ENCODE measurements at regions not wholly inside any gene's neighbourhood (a gene's known extent, or its start where the extent isn't known, plus 50 kb on each side); places are given as distances from the start of the nearest gene placed in this dataset.
"Not testable (repeated sequence)": the region's sequence is repeated elsewhere in the genome, so short reads cannot be mapped to it uniquely, and the experiment has no call there.

GRCh38 chr1:88612773-88613172 is 71.3 kb upstream of the PKN2 start:
- no peak for TF ChIP-seq POLR2AphosphoS5 (IDR thresholded peaks at IDR 0.05)
- no peak for TF ChIP-seq CTCF (IDR thresholded peaks at IDR 0.05 in 8 of 11, conservative IDR thresholded peaks at IDR 0.05 in 3 of 11)
- no peak for TF ChIP-seq POLR2A (IDR thresholded peaks at IDR 0.05)
- DNase-seq, result no peak
- Histone ChIP-seq H3K4me3 (no peak overlapping the region), H3K27ac (no peak overlapping the region), H3K27me3 (replicated peaks in 1 of 7) (no peaks in the 10 kb centered on the region), H3K36me3 (no peaks in the 10 kb centered on the region), H3K9me3 (peaks cover 0 to 11% (median 6%) of the 10 kb centered on the region in 8 donors), H3K4me1 (no peaks in the 10 kb centered on the region)
- 85 to 93% (median 87%) methylated on average over 6 of the region's 6 CpGs for WGBS, 5 donors
- intact Hi-C loops (cut with DNase I; ENCODE audit: low total_unique reads), result no loop called here

DNA sequence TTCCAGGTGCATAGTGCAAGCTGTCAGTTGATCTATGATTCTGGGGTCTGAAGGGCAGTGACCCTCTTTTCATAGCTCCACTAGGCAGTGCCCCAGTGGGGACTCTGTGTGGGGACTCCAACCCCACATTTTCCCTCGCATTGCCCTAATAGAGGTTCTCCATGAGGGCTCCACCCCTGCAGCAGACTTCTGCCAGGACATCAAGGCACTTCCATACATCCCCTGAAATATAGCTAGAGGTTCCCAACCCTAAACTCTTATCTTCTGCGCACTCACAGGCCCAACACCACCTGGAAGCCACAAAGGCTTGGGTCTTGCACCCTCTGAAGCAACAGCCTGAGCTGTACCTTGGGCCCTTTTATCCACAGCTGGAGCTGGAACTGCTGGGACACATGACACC is 65.7 kb upstream of the PKN2 start:
- intact Hi-C loops (cut with DNase I; ENCODE audit: low total_unique reads), result no loop called here
- 80 to 92% (median 86%) methylated on average over 2 of the region's 2 CpGs for WGBS, 5 donors
- Histone ChIP-seq H3K27me3 (replicated peaks in 1 of 7) (no peaks in the 10 kb centered on the region), H3K36me3 (no peaks in the 10 kb centered on the region), H3K4me1 (no peaks in the 10 kb centered on the region), H3K4me3 (no peak overlapping the region), H3K9me3 (peaks cover 4 to 44% (median 35%) of the 10 kb centered on the region in 8 donors), H3K27ac (no peak overlapping the region)
- TF ChIP-seq POLR2A (IDR thresholded peaks at IDR 0.05) (no peak), CTCF (IDR thresholded peaks at IDR 0.05 in 8 of 11, conservative IDR thresholded peaks at IDR 0.05 in 3 of 11) (no peak), POLR2AphosphoS5 (IDR thresholded peaks at IDR 0.05) (no peak)
- DNase-seq, result no peak

DNA sequence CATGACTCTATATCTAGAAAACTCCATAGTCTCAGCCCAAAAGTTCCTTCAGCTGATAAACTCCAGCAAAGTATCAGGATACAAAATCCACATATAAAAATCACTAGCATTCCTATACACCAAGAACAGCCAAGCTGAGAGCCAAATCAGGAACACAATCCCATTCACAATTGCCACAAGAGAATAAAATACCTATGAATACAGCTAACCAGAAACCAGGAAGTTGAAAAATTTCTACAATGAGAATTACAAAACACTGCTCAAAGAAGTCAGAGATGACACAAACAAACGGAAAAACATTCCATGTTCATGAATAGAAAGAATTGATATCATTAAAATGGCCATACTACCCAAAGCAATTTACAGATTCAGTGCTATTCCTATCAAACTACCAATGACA is 61.0 kb upstream of the PKN2 start:
- intact Hi-C loops (cut with DNase I; ENCODE audit: low total_unique reads); H3K4me1 ChIP-seq; H3K36me3 ChIP-seq; H3K4me3 ChIP-seq; H3K27me3 ChIP-seq (replicated peaks in 1 of 7); H3K27ac ChIP-seq; DNase-seq: not testable (repeated sequence)
- WGBS, 5 donors, result 41 to 75% (median 58%) methylated on average over 1 of the region's 1 CpG
- peaks cover 2 to 32% (median 25%) of the 10 kb centered on the region in 8 donors for H3K9me3 ChIP-seq

Small RNAs in the stretch of these regions (small RNA-seq; reads per million reads assigned to genes)
- gene AL049861.1 (0 reads per million in 4 donors), gene RF02271 (0 reads per million in 4 donors), gene RN7SL583P (0 reads per million in 4 donors), gene RNA5SP52 (0 reads per million in 4 donors)
